ENCODE measurements at regions not wholly inside any gene's neighbourhood (a gene's known extent, or its start where the extent isn't known, plus 50 kb on each side); places are given as distances from the start of the nearest gene placed in this dataset.

GRCh38 chr7:124208173-124208572 is 175.3 kb upstream of the TMEM229A start:
- WGBS, 2 experiments (ENCODE audit: extremely low coverage in 1 of 2, insufficient coverage in 1 of 2, insufficient read length in 1 of 2, insufficient replicate concordance in 2 of 2, low coverage in 1 of 2, low lambda C conversion rate in 2 of 2, missing lambda C conversion rate in 1 of 2) = 88% methylated on average over 2 of the region's 2 CpGs; no CpG with 5 or more reads in 1 of the 2 experiments
- Histone ChIP-seq H2AK5ac (ENCODE audit: low read depth, low read length) (no peak overlapping the region), H3K36me3 (ENCODE audit: control insufficient read depth in 2 of 4, insufficient read depth in 4 of 4, low read length in 3 of 4) (no peaks in the 10 kb centered on the region), H4K8ac (ENCODE audit: extremely low read depth, insufficient read depth, low read length) (no peak overlapping the region), H2BK12ac (ENCODE audit: low read depth, low read length) (no peak overlapping the region), H2AFZ (ENCODE audit: low read length) (peak overlapping the region; percentile 53; the same call in 1 of the 2 replicates), H4K20me1 (replicated peaks in 1 of 2; ENCODE audit: control insufficient read depth in 1 of 2, insufficient read depth in 2 of 2, low read length in 2 of 2) (no peaks in the 10 kb centered on the region), H3K14ac (ENCODE audit: insufficient read length) (no peak overlapping the region), H3K9me3 (ENCODE audit: insufficient read depth in 2 of 2, low read depth in 1 of 2, low read length in 1 of 2) (no peaks in the 10 kb centered on the region), H3K9ac (replicated peaks in 1 of 4; ENCODE audit: extremely low read depth in 1 of 4, low read depth in 3 of 4, low read length in 3 of 4) (no peak overlapping the region), H2BK5ac (ENCODE audit: low read depth, low read length) (no peak overlapping the region), H4K91ac (replicated peaks; ENCODE audit: insufficient read length, low read length) (no peak overlapping the region), H3K27ac (ENCODE audit: low read depth, low read length) (no peak overlapping the region), H3K23ac (ENCODE audit: insufficient read length) (no peak overlapping the region), H3K4me1 (replicated peaks in 1 of 4; ENCODE audit: control insufficient read depth in 3 of 4, insufficient read depth in 4 of 4, low read length in 3 of 4) (no peaks in the 10 kb centered on the region), H3K79me2 (ENCODE audit: control insufficient read depth in 1 of 2, insufficient read depth in 2 of 2, low read length in 2 of 2) (no peaks in the 10 kb centered on the region), H3K4me3 (ENCODE audit: extremely low read depth in 1 of 4, insufficient read depth in 2 of 4, low read depth in 3 of 4, low read length in 4 of 4) (no peak overlapping the region), H3K23me2 (ENCODE audit: low read depth, low read length) (no peaks in the 10 kb centered on the region), H3K79me1 (ENCODE audit: low read depth, low read length) (no peaks in the 10 kb centered on the region), H3K56ac (replicated peaks; ENCODE audit: insufficient read length, low read depth, low read length) (no peak overlapping the region), H3K18ac (ENCODE audit: extremely low read depth, low read length) (no peak overlapping the region), H3K27me3 (replicated peaks in 1 of 4; ENCODE audit: control insufficient read depth in 3 of 4, extremely low read depth in 1 of 4, insufficient read depth in 3 of 4, low read length in 3 of 4) (no peaks in the 10 kb centered on the region), H2BK20ac (ENCODE audit: low read length) (no peak overlapping the region), H2BK120ac (replicated peaks; ENCODE audit: low read depth, low read length) (no peak overlapping the region), H4K5ac (ENCODE audit: insufficient read length, low read depth, low read length) (no peak overlapping the region), H3K4ac (replicated peaks; ENCODE audit: insufficient read length, low read depth, low read length) (no peak overlapping the region), H3K4me2 (ENCODE audit: insufficient read depth in 1 of 2, low read depth in 2 of 2, low read length in 2 of 2) (no peak overlapping the region), H2BK15ac (ENCODE audit: low read length) (no peak overlapping the region)
- DNase-seq (ENCODE audit: low read depth in 1 of 2, low spot score in 2 of 2) = no peak
- ChIA-PET CTCF (ENCODE audit: partially characterized antibody) (interaction anchor here (0.8 to 1.0 kb wide), 2 partner anchors 68 to 107 kb away, joined by 3 to 6 read pairs; no protein-coding TSS in a partner anchor), POLR2A (ENCODE audit: partially characterized antibody) (no interaction called here)
- no peak for FAIRE-seq
- no peak for TF ChIP-seq SP2 (IDR thresholded peaks at IDR 0.05; ENCODE audit: low read length)
- TF ChIP-seq CREB1 (IDR thresholded peaks at IDR 0.05) = no peak
- no peak for TF ChIP-seq TCF12 (IDR thresholded peaks at IDR 0.05; ENCODE audit: low read depth, low read length)
- TF ChIP-seq JUND (IDR thresholded peaks at IDR 0.05; ENCODE audit: low read length) = no peak
- TF ChIP-seq GTF2F1 (IDR thresholded peaks at IDR 0.05; ENCODE audit: borderline replicate concordance, low read depth, low read length) = no peak
- TF ChIP-seq NRF1 (IDR thresholded peaks at IDR 0.05; ENCODE audit: low read depth, low read length) = no peak
- TF ChIP-seq SUZ12 (IDR thresholded peaks at IDR 0.05; ENCODE audit: low read length) = no peak
- no peak for TF ChIP-seq FOSL1 (IDR thresholded peaks at IDR 0.05; ENCODE audit: insufficient read depth, low read depth, low read length)
- TF ChIP-seq SIRT6 (IDR thresholded peaks at IDR 0.05; ENCODE audit: low read length) = no peak
- no peak for TF ChIP-seq EGR1 (IDR thresholded peaks at IDR 0.05; ENCODE audit: borderline replicate concordance, low read depth, low read length)
- no peak for TF ChIP-seq KDM4A (IDR thresholded peaks at IDR 0.05; ENCODE audit: low read depth, low read length, severe bottlenecking)
- TF ChIP-seq CBX5 (IDR thresholded peaks at IDR 0.05; ENCODE audit: low read depth, low read length) = no peak
- TF ChIP-seq RBBP5 (IDR thresholded peaks at IDR 0.05; ENCODE audit: borderline replicate concordance, low read depth, low read length) = no peak
- TF ChIP-seq JUN (IDR thresholded peaks at IDR 0.05; ENCODE audit: low read depth, low read length) = no peak
- no peak for TF ChIP-seq ZNF274 (IDR thresholded peaks at IDR 0.05; ENCODE audit: borderline replicate concordance, extremely low read depth, low read length)
- TF ChIP-seq POLR2AphosphoS5 (IDR thresholded peaks at IDR 0.05; ENCODE audit: low read depth, low read length) = no peak
- no peak for TF ChIP-seq POU5F1 (IDR thresholded peaks at IDR 0.05; ENCODE audit: low read depth, low read length)
- TF ChIP-seq TBP (IDR thresholded peaks at IDR 0.05; ENCODE audit: low read depth, low read length) = no peak
